Activated CD8-positive, alpha-beta memory T cell treated with anti-CD3 and anti-CD28 coated beads, Interleukin-2, amount 50 U/mL, for 24 hours (primary cell): ENCODE measurements at regions not wholly inside any gene's neighbourhood (a gene's known extent, or its start where the extent isn't known, plus 50 kb on each side); places are given as distances from the start of the nearest gene placed in this dataset.

ENCODE experiments used
- DNase-seq: peaks from one replicate; pipeline ENCODE4 v3.0.0-alpha.2; 2020; ENCODE audit errors: extremely low read depth

DNA sequence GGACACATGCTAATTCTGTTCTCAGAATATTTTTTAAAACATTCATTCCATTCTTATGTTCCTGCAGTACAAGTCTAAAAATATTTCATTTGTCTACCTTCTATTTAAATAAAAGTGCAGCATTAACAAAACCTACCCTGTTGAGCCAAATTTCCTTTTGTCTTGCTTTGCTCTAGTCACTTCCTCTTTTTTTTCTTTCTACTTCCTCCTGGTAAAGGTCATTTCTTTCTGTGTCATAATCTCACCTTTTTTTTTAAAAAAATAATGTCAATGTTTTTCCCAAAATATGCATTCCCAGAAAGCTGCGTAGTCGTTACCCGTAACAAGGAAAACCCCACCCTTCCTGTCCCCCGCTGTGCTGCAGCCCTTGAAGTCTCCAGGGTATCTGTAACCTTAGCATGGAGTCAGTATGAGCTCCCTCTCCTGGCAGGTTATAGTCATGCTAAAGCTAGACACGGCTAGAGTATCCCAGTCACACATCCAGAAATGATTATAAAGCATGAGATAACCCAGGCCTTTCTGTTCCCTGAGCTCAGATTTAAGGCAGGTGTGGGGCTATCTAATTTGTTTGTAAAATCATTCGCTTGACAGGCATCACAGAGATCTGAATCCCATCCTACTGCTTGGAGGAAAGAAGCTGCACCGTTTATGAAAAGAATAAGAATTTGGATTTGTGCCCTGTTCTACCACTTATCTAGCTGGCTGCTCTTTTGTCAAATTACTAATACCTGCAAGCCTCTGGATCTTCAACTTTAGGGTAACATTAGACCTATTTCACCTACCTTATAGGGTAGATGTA, 51.1 kb upstream of the EED start:
- DNase-seq: no peak

DNA sequence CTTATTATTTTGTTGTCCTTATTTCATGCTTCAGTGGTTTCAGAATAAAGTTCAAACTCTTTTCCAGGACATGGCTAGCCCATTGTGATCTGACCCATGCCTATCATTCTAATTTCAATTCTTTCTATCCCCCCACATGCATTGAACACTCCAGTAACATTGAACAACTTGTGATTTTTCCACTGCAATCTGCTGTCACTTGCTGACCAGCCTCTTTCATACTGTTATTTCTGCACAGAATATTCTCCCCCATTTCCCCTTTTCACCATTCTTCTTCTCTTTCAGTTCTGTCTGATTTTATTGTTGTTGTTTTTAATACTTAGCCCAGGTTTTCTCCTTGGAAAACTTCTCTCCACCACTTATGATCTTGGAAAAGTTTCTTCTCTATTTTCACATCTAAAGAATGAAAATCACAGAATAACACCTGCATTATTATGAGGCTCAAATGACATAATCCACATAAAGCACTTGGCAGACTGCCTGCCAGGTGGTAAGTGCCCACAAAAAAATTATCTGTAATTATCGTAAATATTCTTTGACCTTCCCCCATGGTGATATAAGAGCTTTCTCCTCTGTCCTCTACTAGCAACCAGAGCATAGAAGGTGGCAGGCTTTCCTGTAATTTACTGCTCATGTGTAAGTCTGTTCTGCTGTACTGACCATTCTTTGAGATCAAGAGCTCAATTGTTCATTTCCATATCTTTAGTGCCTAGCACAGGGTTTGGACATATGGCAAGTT, 51.9 kb upstream of the EED start:
- no peak for DNase-seq

DNA sequence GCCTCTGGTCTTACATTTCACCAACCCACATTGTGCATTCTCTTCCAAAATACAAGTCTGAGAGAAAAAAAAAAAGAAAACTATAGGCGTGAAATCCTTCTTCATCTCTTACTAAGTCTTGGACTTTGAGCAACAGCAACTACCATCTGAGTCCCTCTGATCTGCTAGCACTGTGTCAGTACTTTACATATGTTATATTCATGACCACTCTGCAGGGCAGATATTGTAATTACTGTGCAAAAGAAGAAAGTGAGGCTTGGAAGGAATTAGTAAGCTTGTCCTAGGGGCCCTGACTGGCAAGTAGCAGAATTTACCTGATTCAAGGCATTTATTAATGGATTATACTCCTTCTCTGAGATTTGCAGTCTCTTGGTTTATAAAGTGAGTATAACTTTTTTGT, 52.7 kb upstream of the EED start:
- no peak for DNase-seq

DNA sequence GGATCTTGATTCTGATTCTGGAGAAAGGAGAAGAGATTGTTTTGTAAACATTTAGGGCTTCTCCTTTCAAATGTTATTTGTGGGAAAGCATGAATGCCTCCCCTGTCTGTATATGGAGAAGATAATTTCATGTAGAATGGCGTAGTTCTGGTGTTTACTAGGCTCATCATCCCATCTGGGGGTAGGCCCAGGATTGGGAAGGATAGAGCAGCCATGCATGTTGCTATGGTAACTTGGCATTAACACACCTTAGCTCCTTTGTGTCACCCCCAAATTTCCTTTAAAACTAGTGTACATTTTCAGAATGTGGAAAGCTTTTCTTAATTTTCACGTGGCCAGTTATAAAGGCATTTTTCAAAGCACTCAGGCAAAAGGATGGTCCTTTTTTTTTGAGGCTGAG, 57.5 kb upstream of the EED start:
- no peak for DNase-seq

DNA sequence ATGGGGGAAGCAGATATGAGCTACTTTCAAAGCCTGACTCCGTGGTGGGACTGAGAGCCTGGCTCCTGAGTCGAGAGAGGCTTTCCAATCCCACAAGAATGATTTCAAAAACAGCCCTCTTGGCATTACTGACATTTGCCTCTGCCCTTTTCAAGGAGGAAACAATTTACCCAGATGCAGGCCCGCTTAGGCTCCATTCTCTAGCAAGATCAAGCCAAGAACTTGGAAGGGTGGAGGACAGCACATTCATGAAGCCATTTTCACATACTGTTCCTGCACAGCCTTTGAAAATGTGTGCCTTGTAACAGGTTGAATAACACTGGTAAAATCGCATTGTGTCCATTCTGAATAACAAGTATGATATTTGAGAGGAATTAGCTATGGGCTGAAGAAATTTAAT, 58.2 kb upstream of the EED start:
- no peak for DNase-seq

DNA sequence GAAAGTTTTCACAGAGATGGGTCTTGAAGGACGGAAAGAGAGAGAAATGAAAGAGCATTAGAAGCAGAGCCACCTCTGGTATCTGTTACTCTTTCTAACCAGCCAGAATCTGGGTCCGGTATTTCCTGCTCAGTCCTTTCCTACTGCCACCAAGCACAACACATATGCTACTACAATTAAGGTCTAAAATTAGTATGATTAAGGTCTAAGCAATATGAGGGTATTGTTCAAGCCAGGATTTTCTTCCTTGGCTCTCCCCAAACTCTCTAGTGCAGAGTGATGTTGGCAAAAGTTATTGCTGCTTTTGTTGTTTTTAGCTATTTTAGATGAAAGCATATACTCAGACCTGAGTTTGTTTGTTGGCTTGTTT, 59.2 kb upstream of the EED start:
- no peak for DNase-seq

DNA sequence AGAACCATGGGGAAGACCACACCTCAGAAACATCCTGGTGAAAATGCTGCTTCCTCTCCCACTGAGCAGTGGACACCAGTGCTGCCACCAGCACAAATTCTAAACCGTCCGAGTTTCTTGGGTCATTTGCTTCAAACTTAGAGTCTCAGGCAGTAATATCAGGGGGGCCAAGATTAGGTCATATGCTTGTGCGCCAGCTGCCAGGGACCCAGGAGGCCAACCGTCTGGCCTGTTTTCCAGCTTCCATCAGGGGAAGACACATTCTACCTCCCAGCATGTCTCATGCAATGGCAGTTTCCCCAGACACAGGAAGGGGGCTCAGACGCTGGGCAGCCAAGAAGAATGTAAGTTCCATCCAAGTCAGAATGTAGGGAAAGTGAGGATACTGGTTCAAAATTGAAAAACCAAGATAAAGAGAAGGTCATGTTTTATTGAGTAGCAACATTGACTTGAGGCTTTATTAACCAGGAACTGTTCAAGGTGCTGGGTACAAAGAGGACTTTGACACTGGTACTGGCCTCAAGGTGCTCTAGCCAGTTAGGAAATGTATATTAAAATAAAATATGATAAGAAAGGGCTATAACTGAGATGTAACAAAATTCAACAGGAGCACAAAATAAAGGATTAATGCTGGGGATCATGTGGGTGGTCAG, 59.7 kb upstream of the EED start:
- no peak for DNase-seq

DNA sequence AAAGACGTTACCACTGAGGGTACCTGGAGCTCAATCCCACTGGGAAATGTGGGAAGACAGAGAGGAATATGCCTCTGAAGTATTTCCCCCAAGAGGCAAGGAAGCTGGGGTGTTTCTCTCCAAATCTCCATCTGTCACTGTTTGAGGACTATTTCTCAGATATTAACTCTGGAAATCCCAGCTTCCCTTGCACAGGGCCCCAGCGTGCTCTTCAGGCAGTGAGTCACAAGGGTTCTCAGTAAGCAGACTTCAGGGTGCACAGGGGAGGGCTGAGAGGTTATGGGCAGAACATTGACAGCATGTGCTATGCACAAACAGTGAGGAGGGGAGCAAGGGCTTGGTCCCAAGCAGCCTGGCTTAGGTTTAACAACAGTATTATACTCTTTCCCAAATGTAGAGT, 60.9 kb upstream of the EED start:
- DNase-seq: no peak

DNA sequence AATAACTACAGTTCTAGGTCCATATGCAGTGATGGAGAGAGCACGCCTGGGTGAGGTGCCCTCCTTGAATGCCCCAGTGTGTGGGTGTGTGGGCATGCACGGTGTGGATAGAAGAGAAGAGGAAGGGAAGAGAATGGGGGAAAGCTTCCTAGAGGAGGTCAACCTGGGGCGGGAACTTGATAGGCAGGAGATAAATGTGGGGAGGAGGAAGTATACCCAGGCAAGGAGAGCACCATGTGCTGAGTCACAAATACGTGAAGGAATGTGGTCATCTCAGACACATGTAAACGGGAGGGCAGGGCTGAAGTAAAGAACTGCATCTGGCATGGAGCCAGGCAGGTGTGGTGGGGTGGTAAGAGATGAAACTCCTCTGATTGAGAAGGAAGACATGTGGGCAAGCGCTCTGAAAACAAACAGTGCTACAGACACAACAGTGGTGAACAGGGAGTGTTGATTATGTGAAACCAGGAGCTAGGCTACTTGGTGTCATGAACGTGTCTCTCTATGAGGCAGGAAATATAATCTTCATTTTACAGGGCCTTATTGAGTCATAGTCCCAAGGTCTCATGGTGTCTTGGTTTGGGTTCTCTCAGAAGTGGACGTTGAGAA, 61.5 kb upstream of the EED start:
- DNase-seq: peak; percentile 54

DNA sequence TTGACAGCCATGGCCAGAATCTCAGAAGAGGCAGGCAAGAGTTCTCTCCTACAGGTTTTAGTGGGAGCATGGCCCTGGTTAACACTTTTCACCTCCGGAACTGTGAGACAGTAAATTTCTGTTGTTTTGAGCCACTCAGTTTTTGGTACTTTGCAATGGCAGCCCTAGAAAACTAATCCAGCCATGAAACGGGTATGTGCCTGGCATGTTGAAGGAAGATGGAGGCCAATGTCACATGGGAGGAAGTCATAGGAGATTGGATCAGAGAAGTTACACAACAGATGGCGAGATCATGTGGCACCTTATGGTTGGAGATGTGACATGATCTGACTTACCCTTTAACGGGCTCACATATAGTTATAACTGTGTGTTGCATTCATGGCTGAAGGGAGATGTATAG, 63.2 kb upstream of the EED start:
- no peak for DNase-seq

DNA sequence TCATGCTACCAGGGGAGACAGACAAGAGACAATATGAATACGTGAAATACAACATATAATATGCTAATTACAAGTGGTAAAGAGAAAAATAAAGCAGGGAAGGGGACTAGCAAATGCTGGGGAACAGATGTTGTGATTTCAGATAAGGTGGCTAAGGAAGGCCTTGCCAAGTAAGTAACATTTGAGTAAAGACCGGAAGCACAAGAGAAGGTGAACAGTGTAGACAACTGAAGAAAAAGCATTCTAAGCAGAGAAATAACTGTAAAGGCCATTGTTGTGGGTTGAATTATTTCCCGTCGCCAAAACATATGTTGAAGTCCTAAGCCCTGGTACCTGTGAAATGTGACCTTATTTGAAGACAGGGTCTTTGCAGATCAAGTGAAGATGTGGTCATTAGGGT, 63.7 kb upstream of the EED start:
- DNase-seq: no peak

DNA sequence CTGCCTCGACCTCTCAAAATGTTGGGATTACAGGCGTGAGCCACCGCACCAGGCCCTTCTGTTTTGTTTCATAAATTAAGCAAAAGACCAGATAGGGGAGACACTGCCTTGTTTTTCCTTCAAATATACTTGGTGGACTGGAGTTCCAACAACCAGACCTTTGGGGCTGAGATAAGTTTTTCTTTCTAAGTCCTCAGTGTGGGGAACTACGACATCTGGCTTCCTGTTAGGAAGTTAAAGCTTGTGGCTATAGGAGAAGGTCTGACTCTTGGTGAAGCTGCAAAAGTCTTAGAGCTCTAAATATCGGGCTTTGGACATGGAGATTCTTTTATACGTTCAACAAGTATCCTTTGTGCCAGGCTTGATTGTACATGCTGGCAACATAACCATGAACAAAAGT, 64.1 kb upstream of the EED start:
- no peak for DNase-seq

DNA sequence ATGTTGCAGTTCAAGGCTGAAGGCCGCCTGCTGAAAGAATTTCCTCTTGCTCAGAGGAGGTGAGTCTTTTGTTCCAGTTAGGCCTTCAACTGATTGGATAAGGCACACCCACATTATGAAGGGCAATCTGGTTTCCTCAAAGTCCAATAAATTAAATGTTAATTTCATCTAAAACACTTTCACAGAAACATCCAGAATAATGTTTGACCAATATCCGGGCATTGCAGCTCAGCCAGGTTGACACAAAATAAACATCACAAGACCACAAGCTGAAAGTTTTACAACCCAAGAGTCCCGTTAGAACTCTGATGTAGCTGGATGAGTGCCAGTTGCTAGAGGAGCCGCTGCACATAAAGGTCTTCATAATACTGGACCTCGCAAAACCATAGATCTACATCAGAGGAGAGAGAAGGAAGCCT, 64.9 kb upstream of the EED start:
- no peak for DNase-seq

DNA sequence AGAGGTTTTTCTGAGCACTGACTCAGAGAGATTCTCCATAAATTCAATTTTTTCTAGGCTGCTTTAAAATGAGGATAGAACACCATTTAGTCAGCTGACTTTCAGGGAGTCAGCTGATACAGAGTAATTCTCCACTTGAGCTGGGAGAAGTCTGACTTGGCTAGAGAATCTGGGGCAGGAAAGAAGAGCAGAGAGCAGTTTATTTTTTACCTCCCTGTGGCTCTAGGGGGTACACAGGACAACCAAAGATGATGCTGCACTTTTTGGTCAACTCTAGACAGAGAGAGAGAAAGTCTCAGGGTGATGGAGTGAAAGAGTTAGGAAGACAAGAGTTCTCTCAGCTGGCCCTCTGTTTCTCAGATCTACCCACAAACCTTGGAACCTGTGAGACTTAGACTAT, 67.3 kb upstream of the EED start:
- DNase-seq: no peak

DNA sequence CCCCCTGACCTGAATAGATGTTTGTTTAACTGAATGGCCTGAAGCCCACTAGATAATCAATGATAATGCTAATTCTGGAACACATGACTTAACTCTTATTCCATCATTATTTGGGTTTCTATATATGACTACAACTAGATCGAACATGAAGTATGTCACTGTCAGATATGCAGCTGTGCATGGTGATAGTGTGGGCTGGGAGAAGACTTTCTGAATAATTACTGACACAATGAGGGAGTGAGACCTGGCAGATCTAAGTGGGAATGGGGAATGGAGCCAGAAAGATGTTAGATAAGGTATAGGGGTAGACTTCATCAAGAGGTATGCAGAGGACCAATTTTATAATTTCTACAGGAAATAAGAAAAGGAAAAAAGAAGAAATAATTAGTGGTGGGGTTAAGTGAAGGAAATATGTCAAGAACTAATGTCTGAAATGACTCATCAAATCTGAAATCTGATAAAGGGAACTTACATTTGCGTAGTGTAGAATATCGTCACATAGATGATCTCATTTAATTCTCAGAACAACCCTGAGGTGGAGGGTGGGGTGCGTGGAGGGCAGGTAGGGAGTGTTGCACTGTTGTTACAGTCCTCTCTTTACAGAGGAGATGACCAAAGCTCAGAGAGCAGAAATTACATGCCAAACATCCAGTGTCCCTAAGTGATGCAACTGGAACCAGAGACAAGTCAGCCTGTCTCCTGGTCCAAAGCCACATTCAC, 68.2 kb upstream of the EED start:
- DNase-seq: peak; percentile 30

DNA sequence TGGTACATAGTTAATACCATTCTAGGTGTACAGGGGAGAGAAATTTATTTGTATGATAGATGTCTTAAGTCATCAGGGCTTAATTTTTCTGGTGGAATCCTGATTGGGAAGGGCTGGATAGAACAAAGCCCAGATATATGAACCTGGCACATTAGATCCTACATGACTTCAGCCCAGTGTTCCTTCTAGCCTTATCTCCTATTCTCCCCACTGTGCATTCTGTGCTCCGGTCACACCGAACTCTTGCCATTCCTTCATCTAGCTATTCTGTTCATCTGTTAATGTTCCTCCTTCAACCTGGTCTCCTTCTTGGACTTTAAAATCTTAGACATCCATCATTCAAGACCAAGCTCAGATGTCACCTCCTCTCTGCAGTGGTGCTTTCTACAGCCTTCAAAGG, 68.9 kb upstream of the EED start:
- DNase-seq: no peak

DNA sequence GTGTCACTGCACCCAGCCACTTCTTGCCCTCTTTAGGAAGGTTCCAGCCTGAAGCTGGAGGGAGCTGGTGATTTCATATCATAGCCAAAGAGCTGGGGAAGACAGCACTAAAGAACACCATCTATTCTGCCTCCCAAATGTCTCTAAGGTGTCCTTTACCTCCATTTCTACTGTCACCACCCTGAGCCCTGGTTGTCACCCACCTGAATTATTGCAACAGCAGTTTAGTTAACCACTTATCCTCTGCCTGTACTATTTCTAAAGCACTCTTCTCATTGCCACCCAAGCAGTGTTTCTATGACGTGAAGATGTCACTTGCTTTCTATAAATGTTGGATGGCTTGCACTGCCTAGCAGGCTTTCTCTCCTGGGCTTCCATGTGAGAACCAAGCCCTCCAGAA, 69.4 kb upstream of the EED start:
- DNase-seq: no peak

DNA sequence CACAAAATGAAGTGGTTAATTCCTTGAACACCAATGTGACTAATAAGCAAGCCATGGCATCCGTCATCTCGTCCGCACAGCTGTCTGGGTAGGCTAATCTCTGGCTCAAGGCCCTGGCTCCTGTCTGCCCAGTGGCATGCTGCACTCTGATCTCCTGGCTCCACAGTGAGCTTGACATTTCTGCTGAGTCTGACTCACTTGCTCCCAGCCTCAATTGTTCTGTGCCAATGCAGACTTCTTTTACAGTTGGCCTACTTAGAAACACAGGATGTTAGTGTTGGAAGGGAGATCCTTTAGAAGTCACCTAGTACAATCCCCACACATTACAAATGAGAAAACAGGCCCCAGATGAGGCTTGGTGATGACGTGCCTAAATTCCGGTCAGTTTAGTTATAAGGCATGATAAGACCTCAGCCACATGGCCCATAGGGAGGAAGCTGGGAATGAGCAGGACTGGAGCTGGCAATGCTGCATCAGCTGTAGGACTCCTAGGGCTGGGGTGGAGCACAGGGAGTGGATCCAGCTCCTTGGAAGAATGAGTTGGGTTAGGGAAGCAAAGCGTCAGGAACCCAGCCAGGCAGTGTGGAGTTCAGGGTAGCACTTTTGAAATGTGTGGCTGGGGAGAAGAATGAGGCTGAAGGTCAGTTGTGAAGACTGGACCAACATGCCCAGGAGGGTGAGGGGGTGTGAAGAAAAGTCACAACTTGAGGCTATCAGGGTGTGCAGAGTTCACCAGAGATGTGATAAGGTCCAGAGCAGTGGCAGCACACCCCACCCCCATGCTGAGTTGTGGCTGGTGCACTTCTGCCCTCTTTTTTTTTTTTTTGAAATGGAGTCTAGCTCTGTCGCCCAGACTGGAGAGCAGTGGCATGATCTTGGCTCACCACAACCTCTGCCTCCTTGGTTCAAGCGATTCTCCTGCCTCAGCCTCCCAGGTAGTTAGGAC, 70.2 kb upstream of the EED start:
- DNase-seq: no peak

DNA sequence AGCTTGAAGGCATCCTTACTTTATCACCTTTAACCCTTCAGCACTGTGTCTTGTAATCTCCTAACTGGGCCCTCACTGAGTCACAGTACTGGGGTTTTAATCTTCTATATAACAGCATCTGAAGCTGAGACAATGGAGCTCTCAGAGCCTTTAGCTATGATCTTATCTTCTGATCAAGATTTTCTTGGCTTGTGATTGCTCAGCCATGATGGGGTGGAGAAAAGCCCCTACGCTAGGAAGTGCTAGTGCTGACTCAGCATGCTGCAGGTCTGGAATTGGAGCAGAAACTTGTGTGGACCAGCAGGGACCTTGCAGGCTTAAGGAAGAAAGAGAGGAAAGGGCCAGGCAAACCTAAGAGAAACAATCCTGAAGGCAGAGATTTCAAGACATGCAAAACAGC, 71.7 kb upstream of the EED start:
- no peak for DNase-seq

DNA sequence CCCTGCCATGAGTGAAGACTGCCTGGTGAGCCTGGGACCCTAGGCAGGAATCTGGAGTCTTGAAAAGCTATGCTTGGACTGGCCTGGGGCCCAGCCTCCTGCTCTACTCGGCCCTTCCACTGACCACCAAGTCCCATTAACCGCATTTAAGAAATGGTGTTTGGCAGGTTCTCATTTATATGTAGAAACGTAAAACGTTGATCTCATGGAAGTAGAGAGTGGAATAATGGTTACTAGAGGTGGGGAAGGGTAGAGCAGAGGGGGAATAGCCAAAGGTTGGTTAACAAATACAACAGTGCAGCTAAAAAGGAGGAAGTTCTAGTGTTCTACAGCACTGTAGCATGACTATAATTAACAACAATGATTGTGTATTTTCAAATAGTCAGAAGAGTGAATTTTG, 72.9 kb upstream of the EED start:
- no peak for DNase-seq
